DND-41 (cell line): ENCODE measurements at regions not wholly inside any gene's neighbourhood (a gene's known extent, or its start where the extent isn't known, plus 50 kb on each side); places are given as distances from the start of the nearest gene placed in this dataset.
"Not testable (repeated sequence)": the region's sequence is repeated elsewhere in the genome, so short reads cannot be mapped to it uniquely, and the experiment has no call there.

Experiments used
- ATAC-seq: fragments of 200-7000 bp; cut with Tn5 transposase; 3 replicates; pipeline ENCODE4 v1.9.1; 2021; ENCODE audit warnings: low read depth; ENCODE audit not compliant: insufficient read depth
- DNase-seq: peaks from one replicate; pipeline ENCODE4 v3.0.0-alpha.2; 2020
- H2AFZ ChIP-seq: 2 replicates; pipeline ENCODE4 v1.6.0; 2012; ENCODE audit warnings: low read depth, low read length
- H3K27ac ChIP-seq: 2 replicates; pipeline ENCODE4 v1.5.1; 2012; ENCODE audit warnings: low read length, inconsistent platforms
- H3K27me3 ChIP-seq: fragments of 200-600 bp; sonication (generic); 2 replicates; pipeline ENCODE4 v1.6.0; 2012; ENCODE audit warnings: low read length, mild to moderate bottlenecking, inconsistent platforms; ENCODE audit not compliant: insufficient read depth, poor library complexity
- H3K36me3 ChIP-seq: 2 replicates; pipeline ENCODE4 v1.5.1; 2012; ENCODE audit warnings: low read length, inconsistent platforms; ENCODE audit not compliant: insufficient read depth
- H3K4me1 ChIP-seq: 2 replicates; pipeline ENCODE4 v1.5.1; 2012; ENCODE audit warnings: mild to moderate bottlenecking, low read length; ENCODE audit not compliant: insufficient read depth
- H3K4me2 ChIP-seq: 2 replicates; pipeline ENCODE4 v1.6.0; 2012; ENCODE audit warnings: mild to moderate bottlenecking, moderate library complexity, low read length, inconsistent platforms; ENCODE audit not compliant: insufficient read depth
- H3K4me3 ChIP-seq, 2 experiments: fragments of 200-600 bp in 1 of 2; shearing (Covaris generic) in 1 of 2; 2 replicates each; pipeline ENCODE4 v1.5.1; 2012 to 2016; ENCODE audit warnings: inconsistent platforms in 2 of 2, low read length in 2 of 2, mild to moderate bottlenecking in 2 of 2, low read depth in 1 of 2, moderate library complexity in 1 of 2
- H3K79me2 ChIP-seq: 2 replicates; pipeline ENCODE4 v1.6.0; 2012; ENCODE audit warnings: low read length, inconsistent platforms; ENCODE audit not compliant: insufficient read depth
- H3K9ac ChIP-seq: 2 replicates; pipeline ENCODE4 v1.6.0; 2012; ENCODE audit warnings: low read depth, mild to moderate bottlenecking, inconsistent platforms, low read length, moderate library complexity
- H3K9me3 ChIP-seq: 2 replicates; pipeline ENCODE4 v1.5.1; 2012; ENCODE audit warnings: low read length, moderate library complexity, mild to moderate bottlenecking, inconsistent platforms; ENCODE audit not compliant: insufficient read depth, severe bottlenecking
- H4K20me1 ChIP-seq: 2 replicates; pipeline ENCODE4 v1.6.0; 2012; ENCODE audit warnings: low read length; ENCODE audit not compliant: insufficient read depth
- EZH2 ChIP-seq: IDR thresholded peaks from 3 replicates; pipeline ENCODE4 v1.6.1; 2012; ENCODE audit warnings: borderline replicate concordance, low read depth, mild to moderate bottlenecking, moderate library complexity, low read length, inconsistent platforms; ENCODE audit not compliant: severe bottlenecking
- TF ChIP-seq, protein P1 (sequence below): IDR thresholded peaks from 2 replicates; pipeline ENCODE4 v1.5.1; 2012; ENCODE audit warnings: borderline replicate concordance, low read length, moderate library complexity, mild to moderate bottlenecking; ENCODE audit not compliant: poor library complexity, severe bottlenecking; ENCODE audit errors: extremely low read depth

DNA sequence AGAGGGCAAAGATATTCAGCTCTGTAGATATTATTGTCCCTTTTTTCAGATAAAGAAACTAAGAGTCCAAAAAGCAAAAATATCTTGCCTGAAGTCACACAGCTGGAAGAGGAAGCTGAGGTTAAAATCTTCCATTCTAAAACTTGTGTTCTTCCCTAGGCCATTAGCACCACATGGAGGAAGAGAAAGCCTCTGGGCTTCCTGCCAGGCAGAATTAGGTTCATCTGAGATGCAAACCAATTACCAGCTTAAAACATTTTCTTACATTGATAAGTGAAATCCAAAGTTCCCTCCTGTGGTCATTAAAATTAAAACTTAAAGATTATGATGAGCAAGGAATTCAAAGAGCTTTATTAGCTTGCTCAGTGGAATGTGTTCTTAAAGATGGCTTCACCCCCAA lies 235.3 kb upstream of the SETMAR start:
- H3K36me3 ChIP-seq = no peaks in the 10 kb centered on the region
- TF ChIP-seq, protein P1, sequence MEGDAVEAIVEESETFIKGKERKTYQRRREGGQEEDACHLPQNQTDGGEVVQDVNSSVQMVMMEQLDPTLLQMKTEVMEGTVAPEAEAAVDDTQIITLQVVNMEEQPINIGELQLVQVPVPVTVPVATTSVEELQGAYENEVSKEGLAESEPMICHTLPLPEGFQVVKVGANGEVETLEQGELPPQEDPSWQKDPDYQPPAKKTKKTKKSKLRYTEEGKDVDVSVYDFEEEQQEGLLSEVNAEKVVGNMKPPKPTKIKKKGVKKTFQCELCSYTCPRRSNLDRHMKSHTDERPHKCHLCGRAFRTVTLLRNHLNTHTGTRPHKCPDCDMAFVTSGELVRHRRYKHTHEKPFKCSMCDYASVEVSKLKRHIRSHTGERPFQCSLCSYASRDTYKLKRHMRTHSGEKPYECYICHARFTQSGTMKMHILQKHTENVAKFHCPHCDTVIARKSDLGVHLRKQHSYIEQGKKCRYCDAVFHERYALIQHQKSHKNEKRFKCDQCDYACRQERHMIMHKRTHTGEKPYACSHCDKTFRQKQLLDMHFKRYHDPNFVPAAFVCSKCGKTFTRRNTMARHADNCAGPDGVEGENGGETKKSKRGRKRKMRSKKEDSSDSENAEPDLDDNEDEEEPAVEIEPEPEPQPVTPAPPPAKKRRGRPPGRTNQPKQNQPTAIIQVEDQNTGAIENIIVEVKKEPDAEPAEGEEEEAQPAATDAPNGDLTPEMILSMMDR = no peak
- TF ChIP-seq EZH2 = no peak
- ATAC-seq = no peak
- no peaks in the 10 kb centered on the region for H3K79me2 ChIP-seq
- no peak overlapping the region for H3K9ac ChIP-seq
- H3K27me3 ChIP-seq = no peaks in the 10 kb centered on the region
- H3K4me1 ChIP-seq = no peaks in the 10 kb centered on the region
- no peak overlapping the region for H3K27ac ChIP-seq
- no peaks in the 10 kb centered on the region for H3K9me3 ChIP-seq
- DNase-seq = no peak
- H2AFZ ChIP-seq = no peak overlapping the region
- H4K20me1 ChIP-seq = no peaks in the 10 kb centered on the region
- no peak overlapping the region for H3K4me2 ChIP-seq
- no peak overlapping the region for H3K4me3 ChIP-seq

DNA sequence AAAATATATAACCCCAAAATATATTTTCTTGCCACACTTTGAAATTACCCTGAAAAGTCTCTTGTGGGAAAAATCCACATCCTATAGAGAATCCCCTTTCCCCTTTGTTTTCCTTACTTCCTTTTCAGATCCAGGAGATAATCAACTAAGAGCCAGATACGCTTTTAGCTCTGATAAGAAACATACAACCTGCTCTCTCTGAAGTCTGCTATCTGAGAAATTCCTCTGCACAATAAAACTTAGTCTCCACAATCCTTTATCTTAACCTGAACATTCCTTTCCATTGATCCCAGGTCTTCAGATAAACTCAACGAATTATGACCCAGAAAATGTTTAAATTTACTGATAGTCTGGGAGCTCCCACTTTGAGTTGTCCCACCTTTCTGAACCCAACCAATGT lies 233.4 kb upstream of the SETMAR start:
- Histone ChIP-seq H3K27ac (no peak overlapping the region), H3K9me3 (no peaks in the 10 kb centered on the region), H3K36me3 (no peaks in the 10 kb centered on the region), H3K9ac (no peak overlapping the region), H3K4me1 (no peaks in the 10 kb centered on the region), H3K4me2 (no peak overlapping the region), H3K4me3 (no peak overlapping the region), H3K27me3 (no peaks in the 10 kb centered on the region), H2AFZ (no peak overlapping the region), H4K20me1 (no peaks in the 10 kb centered on the region), H3K79me2 (no peaks in the 10 kb centered on the region)
- ATAC-seq (no peak), DNase-seq (no peak)
- TF ChIP-seq, protein P1 = no peak
- TF ChIP-seq EZH2 = no peak

DNA sequence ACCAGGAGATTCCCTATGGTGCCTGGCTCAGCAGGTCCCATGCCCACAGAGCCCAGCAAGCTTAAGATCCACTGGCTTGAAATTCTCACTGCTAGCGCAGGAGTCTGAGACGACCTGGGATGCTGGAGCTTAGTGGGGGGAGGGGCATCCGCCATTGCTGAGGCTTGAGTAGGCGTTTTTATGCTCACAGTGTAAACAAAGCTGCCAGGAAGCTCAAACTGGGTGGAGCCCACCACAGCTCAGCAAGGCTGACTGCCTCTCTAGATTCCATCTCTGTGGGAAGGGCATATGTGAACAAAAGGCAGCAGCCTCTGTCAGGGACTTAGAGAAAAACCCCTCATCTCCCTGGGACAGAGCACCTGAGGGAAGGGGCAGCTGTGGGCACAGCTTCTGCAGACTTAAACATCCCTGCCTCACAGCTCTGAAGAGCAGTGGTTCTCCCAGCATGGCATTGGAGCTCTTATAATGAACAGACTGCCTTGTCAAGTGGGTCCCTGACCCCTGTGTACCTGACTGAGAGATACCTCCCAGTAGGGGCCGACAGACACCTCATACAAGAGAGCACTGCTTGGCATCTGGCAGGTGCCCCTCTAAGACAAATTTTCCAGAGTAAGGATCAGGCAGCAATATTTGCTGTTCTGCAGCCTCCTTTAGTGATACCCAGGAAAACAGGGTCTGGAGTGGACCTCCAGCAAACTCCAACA lies 231.5 kb upstream of the SETMAR start:
- DNase-seq = no peak
- no peaks in the 10 kb centered on the region for H3K79me2 ChIP-seq
- H4K20me1 ChIP-seq = no peaks in the 10 kb centered on the region
- no peaks in the 10 kb centered on the region for H3K4me1 ChIP-seq
- no peak overlapping the region for H3K9ac ChIP-seq
- H3K4me3 ChIP-seq = no peak overlapping the region
- no peaks in the 10 kb centered on the region for H3K9me3 ChIP-seq
- no peaks in the 10 kb centered on the region for H3K36me3 ChIP-seq
- no peak for ATAC-seq
- TF ChIP-seq, protein P1 = no peak
- TF ChIP-seq EZH2 = no peak
- no peaks in the 10 kb centered on the region for H3K27me3 ChIP-seq
- no peak overlapping the region for H3K4me2 ChIP-seq
- no peak overlapping the region for H2AFZ ChIP-seq
- H3K27ac ChIP-seq = no peak overlapping the region

DNA sequence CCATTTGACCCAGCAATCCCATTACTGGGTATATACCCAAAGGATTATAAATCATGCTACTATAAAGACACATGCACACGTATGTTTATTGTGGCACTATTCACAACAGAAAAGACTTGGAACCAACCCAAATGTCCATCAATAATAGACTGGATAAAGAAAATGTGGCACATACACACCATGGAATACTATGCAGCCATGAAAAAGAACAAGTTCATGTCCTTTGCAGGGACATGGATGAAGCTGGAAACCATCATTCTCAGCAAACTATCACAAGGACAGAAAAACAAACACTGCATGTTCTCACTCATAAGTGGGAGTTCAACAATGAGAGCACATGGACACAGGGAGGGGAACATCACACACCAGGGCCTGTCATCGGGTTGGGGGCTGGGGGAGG lies 225.9 kb upstream of the SETMAR start:
- H3K79me2 ChIP-seq, DNase-seq, H3K36me3 ChIP-seq, H3K4me2 ChIP-seq, H2AFZ ChIP-seq, H3K27me3 ChIP-seq, H3K27ac ChIP-seq, H3K4me1 ChIP-seq, H3K4me3 ChIP-seq, H3K9ac ChIP-seq, H4K20me1 ChIP-seq, ATAC-seq, H3K9me3 ChIP-seq: not testable (repeated sequence)
